HUES48 (cell line): ENCODE measurements at regions not wholly inside any gene's neighbourhood (a gene's known extent, or its start where the extent isn't known, plus 50 kb on each side); places are given as distances from the start of the nearest gene placed in this dataset.
"Not testable (repeated sequence)": the region's sequence is repeated elsewhere in the genome, so short reads cannot be mapped to it uniquely, and the experiment has no call there.

Experiments used
- H3K27ac ChIP-seq: one replicate; pipeline ENCODE4 v1.7.0; 2013; ENCODE audit warnings: low read depth, low read length, inconsistent platforms
- H3K27me3 ChIP-seq: 2 replicates; pipeline ENCODE4 v1.6.1; 2013; ENCODE audit warnings: mild to moderate bottlenecking, low read length; ENCODE audit not compliant: control insufficient read depth, insufficient read depth
- H3K36me3 ChIP-seq: 2 replicates; pipeline ENCODE4 v1.6.1; 2013; ENCODE audit warnings: low read length; ENCODE audit not compliant: control insufficient read depth, insufficient read depth
- H3K4me1 ChIP-seq: 2 replicates; pipeline ENCODE4 v1.6.1; 2013; ENCODE audit warnings: mild to moderate bottlenecking, low read length; ENCODE audit not compliant: control insufficient read depth, insufficient read depth
- H3K4me3 ChIP-seq: 2 replicates; pipeline ENCODE4 v1.5.1; 2013; ENCODE audit warnings: mild to moderate bottlenecking, low read depth, low read length
- H3K9ac ChIP-seq: 2 replicates; pipeline ENCODE4 v1.6.1; 2013; ENCODE audit warnings: mild to moderate bottlenecking, low read depth, low read length, moderate library complexity
- H3K9me3 ChIP-seq: 2 replicates; pipeline ENCODE4 v1.6.1; 2013; ENCODE audit warnings: low read length; ENCODE audit not compliant: control insufficient read depth, insufficient read depth

GRCh38 chr2:237000481-237000880 lies 85.2 kb upstream of the COPS8 start:
- H3K4me1 ChIP-seq, result peaks cover 22% of the 10 kb centered on the region
- no peaks in the 10 kb centered on the region for H3K27me3 ChIP-seq
- H3K9ac ChIP-seq, result no peak overlapping the region
- H3K4me3 ChIP-seq, result no peak overlapping the region
- no peaks in the 10 kb centered on the region for H3K36me3 ChIP-seq
- H3K27ac ChIP-seq, result no peak overlapping the region
- peaks cover 14% of the 10 kb centered on the region; the same call in 1 of the 2 replicates for H3K9me3 ChIP-seq

- not testable (repeated sequence) for H3K9ac ChIP-seq, H3K36me3 ChIP-seq, H3K27me3 ChIP-seq
Observed at GRCh38 chr2:237005341-237005740, 80.3 kb upstream of the COPS8 start.

GRCh38 chr2:237011206-237011795 lies 74.4 kb upstream of the COPS8 start:
- H3K4me1 ChIP-seq, result no peaks in the 10 kb centered on the region
- H3K9me3 ChIP-seq, result no peaks in the 10 kb centered on the region
- H3K27ac ChIP-seq, result no peak overlapping the region
- H3K27me3 ChIP-seq, result no peaks in the 10 kb centered on the region
- no peaks in the 10 kb centered on the region for H3K36me3 ChIP-seq
- H3K9ac ChIP-seq, result no peak overlapping the region
- H3K4me3 ChIP-seq, result no peak overlapping the region

More at GRCh38 chr2:237005341-237005740, 80.3 kb upstream of the COPS8 start:
- not testable (repeated sequence) for H3K9me3 ChIP-seq, H3K27ac ChIP-seq, H3K4me3 ChIP-seq, H3K4me1 ChIP-seq

GRCh38 chr2:237012004-237012403 lies 73.7 kb upstream of the COPS8 start:
- Histone ChIP-seq H3K4me3 (no peak overlapping the region), H3K27me3 (no peaks in the 10 kb centered on the region), H3K27ac (no peak overlapping the region), H3K9me3 (no peaks in the 10 kb centered on the region), H3K36me3 (no peaks in the 10 kb centered on the region), H3K4me1 (no peaks in the 10 kb centered on the region), H3K9ac (no peak overlapping the region)

GRCh38 chr2:237012577-237013267 lies 73.0 kb upstream of the COPS8 start:
- H3K36me3 ChIP-seq, result no peaks in the 10 kb centered on the region
- H3K27me3 ChIP-seq, result no peaks in the 10 kb centered on the region
- H3K4me3 ChIP-seq, result no peak overlapping the region
- no peaks in the 10 kb centered on the region for H3K9me3 ChIP-seq
- H3K27ac ChIP-seq, result no peak overlapping the region
- H3K4me1 ChIP-seq, result no peaks in the 10 kb centered on the region
- no peak overlapping the region for H3K9ac ChIP-seq

- Histone ChIP-seq H3K27me3 (no peaks in the 10 kb centered on the region), H3K27ac (no peak overlapping the region), H3K9ac (no peak overlapping the region), H3K4me3 (no peak overlapping the region), H3K36me3 (no peaks in the 10 kb centered on the region), H3K4me1 (no peaks in the 10 kb centered on the region), H3K9me3 (no peaks in the 10 kb centered on the region)
Observed at GRCh38 chr2:237016121-237016915, 69.4 kb upstream of the COPS8 start.

- H3K27me3 ChIP-seq, result no peaks in the 10 kb centered on the region
- no peak overlapping the region for H3K9ac ChIP-seq
- no peak overlapping the region for H3K4me3 ChIP-seq
- no peak overlapping the region for H3K27ac ChIP-seq
- no peaks in the 10 kb centered on the region for H3K36me3 ChIP-seq
- no peaks in the 10 kb centered on the region for H3K4me1 ChIP-seq
- H3K9me3 ChIP-seq, result no peaks in the 10 kb centered on the region
Observed at GRCh38 chr2:237020090-237020489, 65.6 kb upstream of the COPS8 start.

GRCh38 chr2:237022533-237022932 lies 63.2 kb upstream of the COPS8 start:
- Histone ChIP-seq H3K9ac (no peak overlapping the region), H3K36me3 (no peaks in the 10 kb centered on the region), H3K4me1 (no peaks in the 10 kb centered on the region), H3K9me3 (no peaks in the 10 kb centered on the region), H3K27ac (no peak overlapping the region), H3K4me3 (no peak overlapping the region), H3K27me3 (no peaks in the 10 kb centered on the region)

GRCh38 chr2:237024255-237024654 lies 61.4 kb upstream of the COPS8 start:
- Histone ChIP-seq H3K27me3 (no peaks in the 10 kb centered on the region), H3K9ac (no peak overlapping the region), H3K36me3 (no peaks in the 10 kb centered on the region), H3K9me3 (no peaks in the 10 kb centered on the region), H3K27ac (no peak overlapping the region), H3K4me1 (no peaks in the 10 kb centered on the region), H3K4me3 (no peak overlapping the region)

GRCh38 chr2:237025090-237025865 lies 60.4 kb upstream of the COPS8 start:
- Histone ChIP-seq H3K27ac (no peak overlapping the region), H3K36me3 (no peaks in the 10 kb centered on the region), H3K4me3 (no peak overlapping the region)

More at GRCh38 chr2:237025090-237025865, 60.4 kb upstream of the COPS8 start:
- no peaks in the 10 kb centered on the region for H3K4me1 ChIP-seq
- H3K9me3 ChIP-seq, result no peaks in the 10 kb centered on the region
- H3K9ac ChIP-seq, result no peak overlapping the region
- no peaks in the 10 kb centered on the region for H3K27me3 ChIP-seq
